Vagina (tissue), 2 donors: ENCODE measurements at regions not wholly inside any gene's neighbourhood (a gene's known extent, or its start where the extent isn't known, plus 50 kb on each side); places are given as distances from the start of the nearest gene placed in this dataset.

Experiments
- CTCF ChIP-seq, 3 experiments: fragments of 450-650 bp in 2 of 3; fragments of 200-600 bp in 1 of 3; sonication (generic) in 1 of 3; IDR thresholded peaks; one replicate each; pipeline ENCODE4 v1.5.1; 2017 to 2019; ENCODE audit warnings: antibody characterized with exemption in 3 of 3, mild to moderate bottlenecking in 2 of 3, moderate library complexity in 2 of 3
- POLR2A ChIP-seq, 2 donors: fragments of 450-650 bp; IDR thresholded peaks; one replicate each; pipeline ENCODE4 v1.6.1; 2017; ENCODE audit warnings: antibody characterized with exemption in 2 of 2, mild to moderate bottlenecking in 2 of 2, moderate library complexity in 2 of 2

- no peak for TF ChIP-seq CTCF (IDR thresholded peaks at IDR 0.05)
- TF ChIP-seq POLR2A (IDR thresholded peaks at IDR 0.05), result no peak
Measured at GRCh38 chr18:56217406-56217805, 421.0 kb downstream of the TXNL1 start.
